ENCODE measurements at regions not wholly inside any gene's neighbourhood (a gene's known extent, or its start where the extent isn't known, plus 50 kb on each side); places are given as distances from the start of the nearest gene placed in this dataset.

DNA sequence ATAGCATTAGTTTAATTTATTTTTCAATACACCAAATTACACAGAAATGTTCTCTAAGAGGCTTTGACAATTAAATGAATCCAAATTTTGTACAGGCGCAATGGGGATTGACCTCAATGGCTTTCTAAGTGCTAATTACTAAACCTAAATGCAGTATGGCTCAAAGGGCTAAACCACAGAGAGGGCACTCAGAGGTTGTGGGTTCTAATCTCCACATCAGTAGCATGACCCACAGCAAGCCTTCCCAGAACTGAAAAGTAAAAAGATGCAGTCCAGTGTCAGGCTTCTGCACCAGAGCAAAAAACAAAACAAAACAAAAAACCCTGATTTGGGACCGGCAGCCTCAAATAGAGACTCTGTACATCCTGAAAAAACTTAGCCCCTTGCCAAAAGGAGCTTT is 579.2 kb upstream of the PKN2 start:
- DNase-seq, result no peak

DNA sequence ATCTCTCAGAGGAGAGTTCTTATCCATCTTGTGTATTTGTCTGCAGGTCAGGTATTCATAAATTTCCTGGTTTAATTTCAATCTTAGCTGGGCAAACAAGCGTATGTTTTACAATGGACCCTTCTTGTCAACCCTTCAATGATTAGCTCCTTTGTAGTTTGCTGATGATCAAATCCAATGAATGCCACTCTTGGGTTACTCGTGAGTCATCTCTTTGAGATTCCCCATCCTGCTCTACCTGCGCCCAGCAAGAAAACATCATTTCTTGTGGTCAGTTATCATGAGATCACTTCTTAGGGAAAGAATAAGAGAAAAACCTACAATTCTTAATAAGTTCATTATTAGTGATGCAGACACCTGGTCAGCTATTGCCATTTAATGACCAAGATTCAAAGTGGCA is 572.3 kb upstream of the PKN2 start:
- no peak for DNase-seq

- DNase-seq, result no peak
Observed at GRCh38 chr1:88117597-88117996, 566.5 kb upstream of the PKN2 start.

DNA sequence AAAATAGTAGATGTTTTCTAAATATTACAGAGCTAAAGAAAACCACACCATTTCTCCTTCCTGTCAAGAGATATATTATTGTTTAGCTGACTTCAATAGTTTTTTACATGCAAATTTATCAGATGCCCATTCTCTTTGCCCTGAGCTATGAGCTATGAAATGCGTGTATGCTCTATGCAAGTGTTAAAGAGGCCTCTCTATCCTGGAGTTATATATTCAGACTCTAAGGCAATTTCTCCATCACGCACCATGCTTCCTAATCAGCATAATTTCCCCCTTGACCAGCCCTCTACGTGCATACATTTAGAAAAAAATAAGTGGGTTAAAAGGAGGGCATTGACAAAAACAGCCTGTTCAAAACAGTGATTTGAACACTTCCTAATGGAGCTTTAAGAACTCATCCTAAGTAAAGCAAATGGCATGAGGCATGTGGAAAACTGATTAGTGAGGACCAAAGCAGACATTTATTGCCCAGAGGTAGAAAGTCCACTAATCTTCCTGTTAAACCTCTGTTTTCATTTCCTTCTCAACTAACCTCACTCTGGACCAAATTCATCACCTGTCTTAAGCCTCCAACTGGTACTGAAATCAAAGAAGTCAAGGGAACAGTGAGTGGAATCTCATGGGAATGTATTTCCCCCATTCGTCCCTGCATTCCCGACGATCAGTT is 565.8 kb upstream of the PKN2 start:
- DNase-seq, result no peak

- no peak for DNase-seq
Observed at GRCh38 chr1:88124614-88125013, 559.5 kb upstream of the PKN2 start.

DNA sequence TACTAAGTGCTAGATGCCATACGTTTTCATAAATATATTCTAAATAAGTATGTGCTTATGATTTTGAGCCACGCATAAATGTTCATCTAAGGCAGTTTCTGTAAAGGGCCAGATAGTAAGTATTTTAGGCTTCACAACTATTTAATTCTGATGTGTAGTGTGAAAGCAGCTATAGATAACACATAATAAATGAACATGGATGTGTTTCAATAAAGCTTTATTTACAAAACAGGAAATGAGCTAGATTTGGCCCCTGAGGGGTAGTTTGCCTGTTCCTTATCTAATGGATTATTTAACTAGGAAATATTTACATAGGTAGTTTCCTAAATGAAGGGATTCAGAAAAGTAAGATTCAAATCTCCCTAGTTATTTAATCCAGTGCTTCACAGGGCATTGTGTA is 557.6 kb upstream of the PKN2 start:
- DNase-seq, result no peak

GRCh38 chr1:88133991-88134390 is 550.1 kb upstream of the PKN2 start:
- no peak for DNase-seq

DNA sequence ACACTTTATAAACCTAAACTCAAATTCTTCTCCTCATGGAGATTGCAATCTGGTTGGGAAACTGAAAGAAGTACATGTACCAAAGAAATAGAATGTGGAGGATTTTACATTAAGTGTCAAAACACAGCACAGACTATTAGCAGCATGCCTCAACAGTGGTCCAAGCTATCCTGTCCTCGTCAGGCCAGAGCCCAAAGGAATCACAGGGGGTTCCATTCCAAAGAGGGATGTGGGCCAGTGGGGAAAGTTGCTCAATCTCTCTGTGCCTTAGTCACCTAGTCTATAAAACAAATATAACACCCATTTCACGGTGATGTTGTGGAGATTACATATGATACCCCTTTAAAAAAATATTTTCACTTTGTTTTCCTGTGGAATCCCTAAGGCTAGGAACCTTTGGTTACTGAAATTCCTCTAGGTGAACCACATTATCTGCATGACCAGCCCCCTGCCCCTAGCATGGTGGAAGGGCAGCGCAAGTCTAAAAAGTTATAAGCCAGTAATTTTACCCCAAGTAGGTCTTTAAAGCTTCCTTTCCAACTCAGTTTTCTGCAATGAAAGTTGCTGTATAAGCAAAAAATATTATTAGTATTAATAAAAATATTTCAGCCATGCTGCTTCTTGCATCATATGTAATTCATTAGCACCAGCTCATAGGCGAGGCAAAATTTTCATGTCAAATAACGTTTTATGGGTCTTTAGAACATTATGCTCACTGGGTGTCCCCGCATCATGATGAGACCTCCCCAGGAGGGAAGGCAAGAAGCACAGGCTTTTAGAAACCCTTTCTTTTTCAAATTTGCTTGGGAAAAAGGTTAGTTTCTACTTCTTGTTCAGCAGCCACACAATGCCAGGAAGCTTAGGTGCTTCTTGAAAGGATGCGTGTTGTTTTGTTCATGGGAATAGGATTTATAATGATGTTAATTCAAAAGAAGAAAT is 548.8 kb upstream of the PKN2 start:
- no peak for DNase-seq

GRCh38 chr1:88139633-88140032 is 544.4 kb upstream of the PKN2 start:
- DNase-seq, result no peak

- DNase-seq, result no peak
Observed at GRCh38 chr1:88140325-88140724, 543.7 kb upstream of the PKN2 start.

GRCh38 chr1:88141499-88142074 is 542.5 kb upstream of the PKN2 start:
- DNase-seq, result no peak

- no peak for DNase-seq
Observed at GRCh38 chr1:88145752-88146151, 538.3 kb upstream of the PKN2 start.

DNA sequence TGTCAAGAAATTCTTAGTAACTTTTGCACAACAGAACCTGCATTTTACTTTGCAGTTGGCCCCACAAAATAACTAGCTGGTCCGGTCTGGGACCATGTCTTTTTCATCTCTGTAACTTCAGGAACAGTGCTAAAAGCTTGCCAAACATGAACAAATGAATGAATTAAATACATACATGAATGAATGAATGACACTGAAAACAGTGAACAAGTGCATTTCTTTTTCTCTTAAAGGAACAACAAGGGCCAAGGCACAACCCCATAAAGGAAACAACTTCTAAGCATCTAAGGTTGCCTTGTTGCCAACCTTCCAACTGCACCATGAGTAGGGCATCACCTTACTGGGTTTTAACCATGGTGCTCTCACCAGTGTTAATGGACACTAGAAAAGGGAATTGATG is 534.4 kb upstream of the PKN2 start:
- DNase-seq, result no peak

DNA sequence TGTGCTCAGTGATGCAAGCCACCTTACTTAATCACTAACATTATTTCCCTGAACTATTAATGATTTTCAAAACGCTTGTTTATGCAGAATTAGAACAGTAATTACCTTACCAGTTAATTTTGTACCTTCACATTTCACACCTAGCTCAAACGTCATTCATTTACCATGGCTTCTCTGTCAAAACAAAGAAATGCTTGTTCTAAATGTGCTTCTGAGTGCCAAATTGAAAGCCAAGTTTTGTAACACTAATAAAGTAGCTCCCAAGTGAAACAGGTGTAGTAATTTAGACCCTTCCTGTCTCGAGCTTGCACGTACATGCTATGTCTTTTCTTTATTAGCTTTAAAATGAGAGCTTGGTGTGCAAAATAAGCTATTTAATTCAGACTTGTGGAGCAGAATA is 533.7 kb upstream of the PKN2 start:
- no peak for DNase-seq

GRCh38 chr1:88163187-88163586 is 520.9 kb upstream of the PKN2 start:
- DNase-seq, result no peak

- no peak for DNase-seq
Observed at GRCh38 chr1:88168126-88168525, 515.9 kb upstream of the PKN2 start.

- DNase-seq, result no peak
Observed at GRCh38 chr1:88169139-88169538, 514.9 kb upstream of the PKN2 start.

GRCh38 chr1:88169939-88170338 is 514.1 kb upstream of the PKN2 start:
- no peak for DNase-seq

- DNase-seq, result no peak
Observed at GRCh38 chr1:88175120-88175630, 508.9 kb upstream of the PKN2 start.

DNA sequence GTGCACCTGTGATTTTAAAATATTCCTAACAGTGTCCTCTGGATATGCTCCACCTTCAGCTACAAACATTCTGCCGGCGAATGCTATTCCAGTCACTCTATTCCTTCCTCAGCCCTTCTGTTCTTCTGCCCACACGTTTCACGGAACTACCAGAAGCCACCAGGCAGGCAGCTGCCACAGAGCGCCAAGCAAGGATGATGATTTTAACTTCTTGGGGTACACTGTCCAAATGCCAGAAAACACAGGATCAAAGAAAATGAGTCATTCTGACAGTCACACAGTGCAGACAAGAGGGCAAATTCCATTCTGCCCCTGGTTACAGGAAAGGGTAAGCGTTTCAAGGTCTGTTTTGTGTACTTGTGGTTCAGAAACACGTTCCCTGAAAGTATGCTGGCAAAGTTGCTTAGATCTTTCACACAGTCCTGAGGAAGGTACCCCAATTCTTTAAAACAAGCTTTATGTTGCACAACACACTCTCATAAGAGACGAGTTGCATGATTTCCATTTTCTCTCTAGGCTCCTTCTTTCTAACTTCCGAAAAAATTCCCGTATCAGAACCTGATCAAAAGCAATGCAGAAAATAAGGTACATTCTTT is 508.3 kb upstream of the PKN2 start:
- DNase-seq, result no peak

- no peak for DNase-seq
Observed at GRCh38 chr1:88179943-88180342, 504.1 kb upstream of the PKN2 start.

GRCh38 chr1:88180449-88181108 is 503.5 kb upstream of the PKN2 start:
- peak; percentile 80 for DNase-seq

GRCh38 chr1:88186911-88187310 is 497.2 kb upstream of the PKN2 start:
- DNase-seq, result no peak
